Fibroblast of lung (primary cell): ENCODE measurements at regions not wholly inside any gene's neighbourhood (a gene's known extent, or its start where the extent isn't known, plus 50 kb on each side); places are given as distances from the start of the nearest gene placed in this dataset.

Experiments used
- EZH2 ChIP-seq: IDR thresholded peaks from 2 replicates; pipeline ENCODE4 v1.5.1; 2012; ENCODE audit warnings: low read length, control low read depth, mild to moderate bottlenecking; ENCODE audit errors: missing control alignments
- TF ChIP-seq, protein P1 (sequence below), 2 donors: IDR thresholded peaks in 1 of 2; conservative IDR thresholded peaks in 1 of 2; 1 replicate in 1 of 2; 2 replicates in 1 of 2; pipeline ENCODE4 v1.5.1; 2011 to 2012; ENCODE audit warnings: low read length in 2 of 2, control low read depth in 1 of 2, inconsistent platforms in 1 of 2, low read depth in 1 of 2, mild to moderate bottlenecking in 1 of 2

DNA sequence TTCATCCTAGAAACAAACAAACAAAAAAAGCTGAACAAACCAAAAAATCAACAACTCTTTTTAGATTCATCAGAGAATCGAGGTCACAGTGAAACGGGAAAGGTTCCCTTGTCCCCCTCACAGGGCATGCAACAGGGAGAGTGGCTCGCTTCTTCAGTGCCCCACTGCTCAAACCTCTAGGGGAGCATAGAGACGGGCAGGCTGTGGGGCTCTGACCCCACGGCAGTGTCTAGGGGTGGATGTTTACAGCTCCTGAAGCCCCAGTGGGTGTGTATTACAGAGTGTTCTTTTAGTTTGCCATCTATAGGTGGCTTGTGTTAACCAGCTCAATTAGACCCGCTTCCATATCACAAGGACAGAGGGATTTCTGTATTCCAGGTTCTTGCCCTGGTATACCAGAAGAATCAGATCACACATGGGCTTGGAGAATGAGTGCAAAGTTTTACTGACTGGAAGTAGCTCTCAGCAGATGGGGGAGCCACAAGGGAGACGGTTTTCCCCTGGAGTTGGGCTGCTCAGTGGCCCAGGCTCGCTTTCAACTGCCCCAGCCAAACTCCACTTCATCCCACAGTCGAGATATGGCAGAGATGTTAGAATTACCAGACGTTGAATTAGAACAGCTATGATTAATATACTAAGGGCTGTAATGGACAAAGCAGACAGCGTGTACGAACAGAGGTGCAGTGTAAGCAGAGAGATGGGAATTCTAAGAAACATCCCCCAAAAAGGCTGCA, 192.6 kb upstream of the CST7 start:
- TF ChIP-seq, protein P1, sequence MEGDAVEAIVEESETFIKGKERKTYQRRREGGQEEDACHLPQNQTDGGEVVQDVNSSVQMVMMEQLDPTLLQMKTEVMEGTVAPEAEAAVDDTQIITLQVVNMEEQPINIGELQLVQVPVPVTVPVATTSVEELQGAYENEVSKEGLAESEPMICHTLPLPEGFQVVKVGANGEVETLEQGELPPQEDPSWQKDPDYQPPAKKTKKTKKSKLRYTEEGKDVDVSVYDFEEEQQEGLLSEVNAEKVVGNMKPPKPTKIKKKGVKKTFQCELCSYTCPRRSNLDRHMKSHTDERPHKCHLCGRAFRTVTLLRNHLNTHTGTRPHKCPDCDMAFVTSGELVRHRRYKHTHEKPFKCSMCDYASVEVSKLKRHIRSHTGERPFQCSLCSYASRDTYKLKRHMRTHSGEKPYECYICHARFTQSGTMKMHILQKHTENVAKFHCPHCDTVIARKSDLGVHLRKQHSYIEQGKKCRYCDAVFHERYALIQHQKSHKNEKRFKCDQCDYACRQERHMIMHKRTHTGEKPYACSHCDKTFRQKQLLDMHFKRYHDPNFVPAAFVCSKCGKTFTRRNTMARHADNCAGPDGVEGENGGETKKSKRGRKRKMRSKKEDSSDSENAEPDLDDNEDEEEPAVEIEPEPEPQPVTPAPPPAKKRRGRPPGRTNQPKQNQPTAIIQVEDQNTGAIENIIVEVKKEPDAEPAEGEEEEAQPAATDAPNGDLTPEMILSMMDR (conservative IDR thresholded peaks at IDR 0.05 in 1 of 2, IDR thresholded peaks at IDR 0.05 in 1 of 2; ENCODE audit: low read depth in 1 of 2, low read length in 2 of 2), result no peak
- no peak for TF ChIP-seq EZH2
